ENCODE measurements at regions not wholly inside any gene's neighbourhood (a gene's known extent, or its start where the extent isn't known, plus 50 kb on each side); places are given as distances from the start of the nearest gene placed in this dataset.

- Histone ChIP-seq H3K27ac (ENCODE audit: low read depth, low read length) (no peak overlapping the region), H3K36me3 (ENCODE audit: low read length) (no peaks in the 10 kb centered on the region), H4K20me1 (ENCODE audit: low read depth, low read length) (no peaks in the 10 kb centered on the region), H3K9me3 (ENCODE audit: insufficient read depth, low read length) (no peaks in the 10 kb centered on the region), H3F3A (ENCODE audit: insufficient read depth) (no peaks in the 10 kb centered on the region), H3K9me2 (replicated peaks; ENCODE audit: insufficient read depth, low read length) (no peaks in the 10 kb centered on the region), H3K4me2 (ENCODE audit: low read depth, low read length, poor library complexity, severe bottlenecking) (no peak overlapping the region), H3K9ac (ENCODE audit: low read length) (no peak overlapping the region), H3K27me3 (ENCODE audit: low read length) (no peaks in the 10 kb centered on the region), H2AFZ (ENCODE audit: low read depth, low read length, severe bottlenecking) (no peak overlapping the region), H3K79me2 (ENCODE audit: insufficient read depth, low read length) (no peaks in the 10 kb centered on the region), H3K4me3 (ENCODE audit: insufficient read depth, low read length, poor library complexity, severe bottlenecking) (no peak overlapping the region)
- TF ChIP-seq CTCF (IDR thresholded peaks at IDR 0.05; ENCODE audit: insufficient read depth, low read length, poor library complexity, severe bottlenecking) (no peak), EZH2phosphoT487 (conservative IDR thresholded peaks at IDR 0.05; ENCODE audit: low read length) (no peak)
Observed at GRCh38 chr7:155945670-155946325, 133.5 kb upstream of the SHH start.

- no peak overlapping the region for H3K27ac ChIP-seq (ENCODE audit: low read depth, low read length)
- no peaks in the 10 kb centered on the region for H4K20me1 ChIP-seq (ENCODE audit: low read depth, low read length)
- H3K27me3 ChIP-seq (ENCODE audit: low read length): no peaks in the 10 kb centered on the region
- H3K79me2 ChIP-seq (ENCODE audit: insufficient read depth, low read length): no peaks in the 10 kb centered on the region
- H3K9me2 ChIP-seq (replicated peaks; ENCODE audit: insufficient read depth, low read length): no peaks in the 10 kb centered on the region
- no peaks in the 10 kb centered on the region for H3K36me3 ChIP-seq (ENCODE audit: low read length)
- H2AFZ ChIP-seq (ENCODE audit: low read depth, low read length, severe bottlenecking): no peak overlapping the region
- TF ChIP-seq EZH2phosphoT487 (conservative IDR thresholded peaks at IDR 0.05; ENCODE audit: low read length): no peak
- no peak for TF ChIP-seq CTCF (IDR thresholded peaks at IDR 0.05; ENCODE audit: insufficient read depth, low read length, poor library complexity, severe bottlenecking)
- no peak overlapping the region for H3K4me2 ChIP-seq (ENCODE audit: low read depth, low read length, poor library complexity, severe bottlenecking)
- H3F3A ChIP-seq (ENCODE audit: insufficient read depth): no peaks in the 10 kb centered on the region
- no peaks in the 10 kb centered on the region for H3K9me3 ChIP-seq (ENCODE audit: insufficient read depth, low read length)
- no peak overlapping the region for H3K4me3 ChIP-seq (ENCODE audit: insufficient read depth, low read length, poor library complexity, severe bottlenecking)
- no peak overlapping the region for H3K9ac ChIP-seq (ENCODE audit: low read length)
Observed at GRCh38 chr7:155944901-155945300, 132.6 kb upstream of the SHH start.

GRCh38 chr7:155943251-155943899, 131.1 kb upstream of the SHH start:
- Histone ChIP-seq H3K36me3 (ENCODE audit: low read length) (no peaks in the 10 kb centered on the region), H3K9ac (ENCODE audit: low read length) (no peak overlapping the region), H3F3A (ENCODE audit: insufficient read depth) (no peaks in the 10 kb centered on the region), H3K79me2 (ENCODE audit: insufficient read depth, low read length) (no peaks in the 10 kb centered on the region), H3K4me2 (ENCODE audit: low read depth, low read length, poor library complexity, severe bottlenecking) (no peak overlapping the region), H4K20me1 (ENCODE audit: low read depth, low read length) (no peaks in the 10 kb centered on the region), H3K9me3 (ENCODE audit: insufficient read depth, low read length) (no peaks in the 10 kb centered on the region), H3K4me3 (ENCODE audit: insufficient read depth, low read length, poor library complexity, severe bottlenecking) (no peak overlapping the region), H2AFZ (ENCODE audit: low read depth, low read length, severe bottlenecking) (no peak overlapping the region), H3K9me2 (replicated peaks; ENCODE audit: insufficient read depth, low read length) (no peaks in the 10 kb centered on the region), H3K27me3 (ENCODE audit: low read length) (no peaks in the 10 kb centered on the region), H3K27ac (ENCODE audit: low read depth, low read length) (no peak overlapping the region)
- TF ChIP-seq CTCF (IDR thresholded peaks at IDR 0.05; ENCODE audit: insufficient read depth, low read length, poor library complexity, severe bottlenecking): no peak
- TF ChIP-seq EZH2phosphoT487 (conservative IDR thresholded peaks at IDR 0.05; ENCODE audit: low read length): no peak
